Prostate gland (tissue), 2 donors: ENCODE measurements at regions not wholly inside any gene's neighbourhood (a gene's known extent, or its start where the extent isn't known, plus 50 kb on each side); places are given as distances from the start of the nearest gene placed in this dataset.
A peak's percentile ranks its signal among the peaks of the same experiment; 100 is the strongest.

ENCODE experiments used
- DNase-seq: peaks from one replicate; pipeline ENCODE4 v3.0.0-alpha.2; 2019; ENCODE audit warnings: low spot score
- H3K27ac ChIP-seq, 2 donors: fragments of 200-600 bp; sonication (generic); 2 replicates each; pipeline ENCODE4 v1.5.1; 2017 to 2019
- H3K27me3 ChIP-seq: fragments of 200-600 bp; sonication (generic); replicated peaks from 2 replicates; pipeline ENCODE4 v1.5.1; 2019; ENCODE audit not compliant: insufficient read depth
- H3K36me3 ChIP-seq, 2 donors: fragments of 200-600 bp; sonication (generic); 1 replicate in 1 of 2; 2 replicates in 1 of 2; pipeline versions ENCODE4 v1.5.1 to v1.8.1; 2017 to 2019
- H3K4me1 ChIP-seq: fragments of 200-600 bp; sonication (generic); replicated peaks from 2 replicates; pipeline ENCODE4 v1.5.1; 2019
- H3K4me3 ChIP-seq, 2 donors: fragments of 200-600 bp; sonication (generic); 2 replicates each; pipeline ENCODE4 v1.5.1; 2017 to 2019
- H3K9me3 ChIP-seq: fragments of 200-600 bp; sonication (generic); 2 replicates; pipeline ENCODE4 v1.5.1; 2017
- POLR2A ChIP-seq: fragments of 450-650 bp; IDR thresholded peaks from one replicate; pipeline ENCODE4 v1.6.1; 2016; ENCODE audit warnings: antibody characterized with exemption, mild to moderate bottlenecking
- POLR2AphosphoS5 ChIP-seq: sonication (generic); formaldehyde crosslinking; IDR thresholded peaks from one replicate; pipeline ENCODE4 v1.6.1; 2017; ENCODE audit warnings: antibody characterized with exemption
- WGBS: methylation state at CpG from one replicate; pipeline ENCODE4 v1.1.5; 2018; 5-methylcytosine and 5-hydroxymethylcytosine counted together
- intact Hi-C: fragments of 100-400 bp; cut with DNase I; formaldehyde crosslinking; loops from one replicate; pipeline ENCODE4 v1.14.2; 2022
- TF ChIP-seq, protein P1 (sequence below), 4 experiments: fragments of 200-600 bp in 2 of 4; fragments of 450-650 bp in 2 of 4; sonication (generic) in 2 of 4; IDR thresholded peaks; 1 replicate in 3 of 4; 2 replicates in 1 of 4; pipeline ENCODE4 v1.5.1; 2016 to 2019; ENCODE audit warnings: antibody characterized with exemption in 4 of 4, mild to moderate bottlenecking in 2 of 4, moderate library complexity in 2 of 4

DNA sequence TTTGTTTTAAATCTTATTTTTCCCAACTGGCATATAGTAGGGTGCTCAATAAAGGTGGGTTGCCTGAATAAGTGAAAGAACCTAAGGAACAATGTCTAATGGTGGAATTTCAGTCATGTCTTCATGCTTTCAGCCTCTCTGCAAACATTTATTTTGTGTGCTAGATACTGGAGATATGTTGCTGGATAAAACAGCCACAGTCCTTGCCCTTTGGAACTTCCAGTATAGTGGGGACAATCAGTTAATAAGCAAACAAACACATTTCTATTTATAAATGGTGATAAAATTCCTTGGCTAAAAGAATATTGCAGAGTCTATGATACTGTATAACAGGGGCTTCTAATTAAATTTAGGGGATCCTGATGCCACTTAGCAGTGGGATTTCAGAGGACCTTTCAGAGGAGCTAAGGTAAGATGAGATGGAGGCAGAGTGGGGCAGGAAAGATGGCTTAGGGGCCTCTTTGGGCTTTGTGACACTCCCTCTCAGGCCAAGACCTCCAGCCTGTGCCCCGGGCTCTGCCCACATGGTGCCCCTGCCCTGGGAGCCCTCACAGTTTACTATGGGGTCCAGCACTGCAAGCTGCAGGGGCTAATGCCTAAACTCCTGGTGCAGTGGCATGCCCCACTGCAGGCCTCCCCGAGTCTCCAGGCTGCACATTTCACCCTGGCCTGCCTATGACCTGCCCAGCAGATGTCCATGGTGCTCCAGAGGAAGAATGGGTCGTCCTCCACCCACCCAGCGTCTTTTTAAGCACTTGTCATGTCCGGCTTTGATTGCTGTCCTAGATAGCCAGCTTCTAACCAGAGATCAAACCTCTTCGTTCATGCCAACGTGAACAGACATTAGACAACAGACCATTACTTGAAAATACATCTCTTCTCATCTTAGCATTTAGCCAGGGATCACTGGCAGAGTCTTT is 61.6 kb upstream of the PRR23C start:
- 87% methylated on average over 7 of the region's 7 CpGs for WGBS
- Histone ChIP-seq H3K27me3 (no peaks in the 10 kb centered on the region), H3K27ac (no peak overlapping the region), H3K36me3 (no peaks in the 10 kb centered on the region), H3K4me3 (no peak overlapping the region), H3K4me1 (no peaks in the 10 kb centered on the region), H3K9me3 (no peaks in the 10 kb centered on the region)
- peak; percentile 1 for DNase-seq
- intact Hi-C loops: no loop called here
- TF ChIP-seq, protein P1, sequence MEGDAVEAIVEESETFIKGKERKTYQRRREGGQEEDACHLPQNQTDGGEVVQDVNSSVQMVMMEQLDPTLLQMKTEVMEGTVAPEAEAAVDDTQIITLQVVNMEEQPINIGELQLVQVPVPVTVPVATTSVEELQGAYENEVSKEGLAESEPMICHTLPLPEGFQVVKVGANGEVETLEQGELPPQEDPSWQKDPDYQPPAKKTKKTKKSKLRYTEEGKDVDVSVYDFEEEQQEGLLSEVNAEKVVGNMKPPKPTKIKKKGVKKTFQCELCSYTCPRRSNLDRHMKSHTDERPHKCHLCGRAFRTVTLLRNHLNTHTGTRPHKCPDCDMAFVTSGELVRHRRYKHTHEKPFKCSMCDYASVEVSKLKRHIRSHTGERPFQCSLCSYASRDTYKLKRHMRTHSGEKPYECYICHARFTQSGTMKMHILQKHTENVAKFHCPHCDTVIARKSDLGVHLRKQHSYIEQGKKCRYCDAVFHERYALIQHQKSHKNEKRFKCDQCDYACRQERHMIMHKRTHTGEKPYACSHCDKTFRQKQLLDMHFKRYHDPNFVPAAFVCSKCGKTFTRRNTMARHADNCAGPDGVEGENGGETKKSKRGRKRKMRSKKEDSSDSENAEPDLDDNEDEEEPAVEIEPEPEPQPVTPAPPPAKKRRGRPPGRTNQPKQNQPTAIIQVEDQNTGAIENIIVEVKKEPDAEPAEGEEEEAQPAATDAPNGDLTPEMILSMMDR (IDR thresholded peaks at IDR 0.05): no peak
- TF ChIP-seq POLR2A: no peak
- no peak for TF ChIP-seq POLR2AphosphoS5

DNA sequence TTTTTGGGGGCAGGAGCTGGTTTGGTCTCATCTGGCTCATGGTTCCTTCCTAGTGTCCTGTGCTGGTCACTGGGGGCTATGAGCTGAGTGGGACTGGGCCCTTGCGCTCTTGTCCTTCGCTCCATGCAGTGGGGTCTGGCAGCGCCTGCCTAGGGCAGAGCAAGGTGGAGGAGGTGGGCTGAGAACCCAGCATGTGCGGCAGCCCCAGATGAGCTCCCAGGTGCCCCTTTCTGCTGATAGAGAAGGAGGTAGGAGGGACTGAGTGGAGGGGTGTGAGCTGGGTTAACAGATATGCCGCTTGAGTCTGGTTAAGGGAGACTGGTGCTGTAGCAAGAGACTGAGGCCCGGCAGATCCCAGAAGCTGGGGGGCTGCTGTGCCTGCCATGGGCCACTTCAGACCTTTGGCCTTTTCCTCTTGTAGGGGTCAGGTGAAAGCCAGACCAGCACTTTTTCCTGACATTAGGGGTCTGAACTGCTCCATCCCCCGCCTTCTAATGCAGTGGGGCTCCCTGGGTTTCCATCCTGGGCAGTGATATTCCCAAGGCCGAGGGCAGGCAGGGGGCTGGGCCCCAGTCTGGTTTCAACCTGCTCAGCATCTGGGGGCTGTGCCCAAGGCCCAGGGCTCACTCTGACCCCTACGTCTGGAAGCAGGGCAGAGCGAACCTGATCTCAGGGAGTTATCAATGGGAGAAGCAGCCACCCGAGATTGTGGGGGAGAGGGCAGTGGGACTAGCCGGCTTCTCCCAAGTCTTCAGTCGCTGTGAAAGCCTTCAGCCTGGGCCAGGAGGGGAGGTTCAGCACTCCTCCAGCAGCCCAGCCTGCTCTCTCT is 62.9 kb upstream of the PRR23C start:
- Histone ChIP-seq H3K27me3 (no peaks in the 10 kb centered on the region), H3K36me3 (no peaks in the 10 kb centered on the region), H3K9me3 (no peaks in the 10 kb centered on the region), H3K4me1 (no peaks in the 10 kb centered on the region), H3K4me3 (no peak overlapping the region), H3K27ac (no peak overlapping the region)
- no peak for TF ChIP-seq POLR2A
- TF ChIP-seq, protein P1 (IDR thresholded peaks at IDR 0.05): no peak
- TF ChIP-seq POLR2AphosphoS5: no peak
- DNase-seq: peak; percentile 3
- intact Hi-C loops: no loop called here
- 92% methylated on average over 13 of the region's 13 CpGs for WGBS

DNA sequence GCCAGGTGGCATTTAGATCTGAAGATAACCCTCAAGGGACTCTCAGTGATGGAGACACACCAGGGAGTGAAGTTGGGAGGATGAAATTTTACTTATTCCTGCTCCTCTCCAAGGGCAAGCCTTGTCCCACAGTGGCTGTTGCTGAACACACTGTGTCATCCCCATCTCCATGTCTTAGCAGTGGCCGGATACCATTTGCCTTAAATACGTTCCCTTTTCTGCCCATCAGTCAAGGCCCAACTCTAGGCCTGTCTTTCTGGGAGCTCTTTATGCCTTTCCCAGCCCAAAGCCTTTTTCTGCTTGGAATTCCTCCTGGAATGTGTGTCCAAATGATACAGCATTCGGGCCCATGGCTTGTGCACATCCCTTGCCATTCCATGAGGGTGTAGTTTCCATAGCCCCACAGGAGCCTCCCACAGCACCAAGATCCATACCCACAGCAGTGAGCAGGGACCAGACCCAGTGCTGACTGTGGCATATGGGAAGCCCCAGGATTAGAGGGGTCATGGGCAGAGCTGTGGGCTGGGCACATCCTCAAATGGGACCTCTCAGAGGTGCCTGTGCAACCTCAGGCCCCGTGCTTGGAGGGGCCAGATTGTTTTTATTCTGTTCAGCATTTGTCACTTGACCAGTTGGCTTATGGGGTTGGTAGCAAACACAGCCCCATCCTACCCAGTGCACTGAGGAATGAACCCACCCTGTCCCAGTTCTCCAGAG is 63.7 kb upstream of the PRR23C start:
- no peaks in the 10 kb centered on the region for H3K9me3 ChIP-seq
- TF ChIP-seq POLR2A (no peak), POLR2AphosphoS5 (no peak)
- TF ChIP-seq, protein P1 (IDR thresholded peaks at IDR 0.05): no peak
- H3K27me3 ChIP-seq: no peaks in the 10 kb centered on the region
- intact Hi-C loops: no loop called here
- H3K36me3 ChIP-seq: no peaks in the 10 kb centered on the region
- no peak overlapping the region for H3K4me3 ChIP-seq
- no peaks in the 10 kb centered on the region for H3K4me1 ChIP-seq
- WGBS: 81% methylated on average over 4 of the region's 4 CpGs
- DNase-seq: no peak
- H3K27ac ChIP-seq: no peak overlapping the region

DNA sequence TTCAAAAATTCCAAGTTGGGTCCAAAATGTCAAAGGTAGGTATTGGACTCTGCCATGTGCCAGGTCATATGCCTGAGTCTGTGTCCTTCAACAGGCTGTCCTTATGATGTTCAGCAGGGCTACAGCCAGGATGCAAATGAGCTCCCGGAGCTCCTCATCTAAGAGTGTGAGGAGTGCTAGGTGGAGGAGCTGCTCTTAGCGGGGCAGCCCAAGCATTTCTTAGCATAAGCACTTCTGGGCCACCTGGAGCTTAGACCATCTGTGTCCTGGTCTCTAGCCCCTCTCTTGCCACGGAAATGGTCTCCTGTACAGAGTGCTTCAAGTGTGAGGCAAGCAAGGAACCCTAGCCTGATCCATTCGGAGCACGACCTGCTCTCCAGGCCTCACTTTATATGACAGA is 64.6 kb upstream of the PRR23C start:
- Histone ChIP-seq H3K27ac (no peak overlapping the region), H3K4me1 (no peaks in the 10 kb centered on the region), H3K9me3 (no peaks in the 10 kb centered on the region), H3K36me3 (no peaks in the 10 kb centered on the region), H3K4me3 (no peak overlapping the region), H3K27me3 (no peaks in the 10 kb centered on the region)
- WGBS: 66% methylated on average over 5 of the region's 5 CpGs
- intact Hi-C loops: no loop called here
- TF ChIP-seq POLR2AphosphoS5 (no peak), POLR2A (no peak)
- TF ChIP-seq, protein P1 (IDR thresholded peaks at IDR 0.05): no peak
- no peak for DNase-seq
